ENCODE measurements at regions not wholly inside any gene's neighbourhood (a gene's known extent, or its start where the extent isn't known, plus 50 kb on each side); places are given as distances from the start of the nearest gene placed in this dataset.

- TF ChIP-seq POLR2AphosphoS5 (IDR thresholded peaks at IDR 0.05; ENCODE audit: insufficient read depth in 1 of 2, low read depth in 1 of 2) (no peak), POLR2A (IDR thresholded peaks at IDR 0.05) (no peak)
- TF ChIP-seq, protein P1, sequence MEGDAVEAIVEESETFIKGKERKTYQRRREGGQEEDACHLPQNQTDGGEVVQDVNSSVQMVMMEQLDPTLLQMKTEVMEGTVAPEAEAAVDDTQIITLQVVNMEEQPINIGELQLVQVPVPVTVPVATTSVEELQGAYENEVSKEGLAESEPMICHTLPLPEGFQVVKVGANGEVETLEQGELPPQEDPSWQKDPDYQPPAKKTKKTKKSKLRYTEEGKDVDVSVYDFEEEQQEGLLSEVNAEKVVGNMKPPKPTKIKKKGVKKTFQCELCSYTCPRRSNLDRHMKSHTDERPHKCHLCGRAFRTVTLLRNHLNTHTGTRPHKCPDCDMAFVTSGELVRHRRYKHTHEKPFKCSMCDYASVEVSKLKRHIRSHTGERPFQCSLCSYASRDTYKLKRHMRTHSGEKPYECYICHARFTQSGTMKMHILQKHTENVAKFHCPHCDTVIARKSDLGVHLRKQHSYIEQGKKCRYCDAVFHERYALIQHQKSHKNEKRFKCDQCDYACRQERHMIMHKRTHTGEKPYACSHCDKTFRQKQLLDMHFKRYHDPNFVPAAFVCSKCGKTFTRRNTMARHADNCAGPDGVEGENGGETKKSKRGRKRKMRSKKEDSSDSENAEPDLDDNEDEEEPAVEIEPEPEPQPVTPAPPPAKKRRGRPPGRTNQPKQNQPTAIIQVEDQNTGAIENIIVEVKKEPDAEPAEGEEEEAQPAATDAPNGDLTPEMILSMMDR (IDR thresholded peaks at IDR 0.05), result no peak
Measured at GRCh38 chr10:9219860-9220259, 1165.4 kb downstream of the GATA3 start.
